GM10847 (cell line): ENCODE measurements at regions not wholly inside any gene's neighbourhood (a gene's known extent, or its start where the extent isn't known, plus 50 kb on each side); places are given as distances from the start of the nearest gene placed in this dataset.

Source experiments
- POLR2A ChIP-seq: IDR thresholded peaks from 2 replicates; pipeline ENCODE4 v1.6.1; 2011; ENCODE audit not compliant: insufficient read length; ENCODE audit errors: extremely low read depth

DNA sequence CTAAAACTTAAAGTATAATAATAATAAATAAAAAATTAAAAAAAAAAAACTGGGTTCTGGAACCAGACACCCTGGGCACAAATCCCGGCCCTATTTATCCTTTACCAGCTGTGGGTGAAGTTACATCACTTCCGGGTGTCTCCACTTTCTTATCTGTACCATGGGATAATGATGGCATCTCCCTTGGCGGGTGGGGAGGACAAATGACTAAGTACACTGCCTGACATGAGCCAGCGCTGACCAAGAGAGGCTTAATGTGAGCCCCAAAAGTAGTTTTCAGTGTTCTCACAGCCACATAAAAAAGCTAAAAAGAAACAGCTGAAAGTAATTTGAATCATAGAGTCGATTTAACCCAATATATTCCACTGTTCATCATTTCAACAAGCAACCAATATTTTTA lies 424.9 kb downstream of the SOX9 start:
- TF ChIP-seq POLR2A = no peak

DNA sequence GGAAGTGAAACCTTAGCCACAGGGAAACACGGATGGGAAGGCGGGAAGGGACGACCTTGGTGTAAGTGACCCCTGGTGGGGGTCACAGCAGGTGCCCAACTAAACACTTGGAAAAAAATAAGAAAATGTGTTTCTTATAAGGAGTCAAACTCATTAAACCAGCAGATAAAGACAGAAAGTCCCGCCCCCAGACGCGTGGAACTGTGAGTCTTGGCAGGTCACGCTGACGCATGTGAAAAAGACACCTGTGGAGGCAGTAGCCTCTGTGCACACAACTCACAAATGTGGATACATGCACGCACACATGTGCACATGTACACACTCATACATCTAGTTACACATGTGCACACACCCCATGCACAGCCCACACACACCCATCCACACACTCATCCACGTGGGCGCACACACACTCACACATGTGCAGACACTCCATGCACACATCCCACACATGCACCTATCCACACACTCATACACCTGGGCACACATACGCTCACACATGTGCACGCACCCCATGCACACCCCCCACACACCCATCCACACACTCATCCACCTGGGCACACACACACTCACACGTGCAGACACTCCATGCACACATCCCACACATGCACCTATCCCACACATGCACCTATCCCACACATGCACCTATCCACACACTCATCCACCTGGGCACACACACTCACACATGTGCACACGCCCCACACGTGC lies 432.4 kb downstream of the SOX9 start:
- TF ChIP-seq POLR2A = no peak

DNA sequence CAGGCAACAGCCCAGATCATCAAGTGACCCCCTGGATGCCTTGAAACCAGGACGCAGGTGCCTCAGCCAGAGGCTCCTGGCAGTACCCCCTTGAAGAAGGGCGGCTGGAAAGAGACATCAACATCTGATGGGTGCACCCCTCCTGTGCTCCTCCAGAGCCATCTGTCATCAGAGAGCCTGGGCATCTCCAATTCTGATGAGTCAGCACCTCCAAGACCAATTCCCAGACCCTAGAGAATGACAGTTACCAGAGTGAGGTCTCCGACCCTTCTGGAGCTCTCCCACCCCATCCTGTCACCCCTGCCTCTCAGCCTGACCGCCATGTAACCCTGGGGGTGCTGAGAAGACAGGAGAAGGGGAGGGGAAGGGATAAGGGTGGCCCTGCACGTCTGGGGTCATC lies 433.7 kb downstream of the SOX9 start:
- TF ChIP-seq POLR2A = no peak

DNA sequence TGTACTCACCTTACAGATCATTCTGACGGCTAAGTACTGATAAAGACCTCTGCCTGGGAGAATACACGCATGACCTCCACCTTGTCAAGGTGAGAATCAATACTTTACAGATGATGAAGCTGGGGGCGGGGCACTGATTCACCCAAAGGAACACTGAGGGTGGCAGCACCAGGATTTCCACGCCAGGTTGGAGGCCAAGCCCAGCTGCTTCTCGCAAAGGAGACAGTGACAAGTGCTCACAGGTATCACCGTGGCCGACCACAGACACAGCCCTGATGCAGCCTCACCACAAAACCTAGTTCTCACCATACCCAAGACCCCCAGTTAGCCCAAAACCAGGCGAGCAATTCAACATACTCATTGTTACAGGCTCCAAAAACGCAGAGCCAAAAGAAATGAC lies 434.2 kb downstream of the SOX9 start:
- no peak for TF ChIP-seq POLR2A

DNA sequence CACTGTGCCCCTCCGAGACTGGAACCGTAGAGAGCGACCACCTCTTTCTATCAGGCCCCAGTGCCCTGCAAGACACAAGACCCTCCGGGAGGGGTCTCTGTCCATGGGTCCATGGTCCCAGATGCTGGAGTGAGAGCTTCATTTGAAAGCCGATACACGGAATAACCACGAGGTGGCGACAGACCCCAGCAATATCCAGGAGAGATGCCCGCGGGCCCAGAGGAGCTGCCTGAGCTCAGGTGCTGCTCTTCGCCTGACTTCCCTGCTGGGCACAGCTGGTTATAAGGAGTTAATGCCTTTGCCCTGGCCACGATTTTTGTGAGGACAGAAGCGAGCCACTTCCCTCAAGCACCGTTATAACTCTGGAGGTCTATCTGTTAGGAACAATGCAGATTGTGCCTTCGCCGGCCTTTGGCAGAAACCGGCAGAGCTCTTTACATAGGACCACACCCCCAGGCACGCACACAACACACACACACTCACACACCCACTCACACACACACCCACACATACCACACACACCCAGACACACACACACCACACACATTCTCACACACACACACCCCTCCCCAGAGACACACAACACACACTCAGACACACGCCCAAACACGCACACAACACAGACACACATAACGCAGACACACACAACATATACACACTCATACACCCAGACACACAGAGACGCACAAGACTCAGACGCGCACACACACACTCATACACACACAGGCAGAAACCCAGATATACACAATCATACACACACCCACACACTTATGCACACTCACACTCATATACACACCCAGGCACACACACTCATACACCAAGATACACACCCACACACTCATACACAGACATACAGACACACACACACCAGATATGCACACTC lies 436.4 kb downstream of the SOX9 start:
- TF ChIP-seq POLR2A = no peak

DNA sequence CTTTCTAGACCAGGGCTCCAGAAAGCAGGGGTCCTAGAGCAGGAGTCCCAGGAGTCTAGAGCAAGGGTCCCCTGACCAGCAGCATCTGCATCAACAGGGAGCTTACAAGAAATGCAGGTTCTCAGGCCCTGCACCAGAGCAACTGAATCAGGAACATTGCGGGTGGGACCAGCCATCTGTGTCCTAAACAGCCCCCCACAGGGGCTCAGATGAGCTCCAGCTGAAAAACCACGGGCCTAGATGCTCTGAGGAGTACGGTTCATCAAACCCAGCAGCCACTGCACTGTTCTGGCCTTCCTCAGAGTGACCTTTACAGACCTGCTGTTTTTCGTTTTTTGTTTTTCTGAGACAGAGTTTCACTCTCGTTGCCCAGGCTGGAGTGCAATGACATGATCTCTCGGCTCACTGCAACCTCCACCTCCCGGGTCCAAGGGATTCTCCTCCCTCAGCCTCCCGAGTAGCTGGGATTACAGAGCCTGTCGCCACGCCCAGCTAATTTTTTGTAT lies 438.2 kb downstream of the SOX9 start:
- TF ChIP-seq POLR2A = no peak

DNA sequence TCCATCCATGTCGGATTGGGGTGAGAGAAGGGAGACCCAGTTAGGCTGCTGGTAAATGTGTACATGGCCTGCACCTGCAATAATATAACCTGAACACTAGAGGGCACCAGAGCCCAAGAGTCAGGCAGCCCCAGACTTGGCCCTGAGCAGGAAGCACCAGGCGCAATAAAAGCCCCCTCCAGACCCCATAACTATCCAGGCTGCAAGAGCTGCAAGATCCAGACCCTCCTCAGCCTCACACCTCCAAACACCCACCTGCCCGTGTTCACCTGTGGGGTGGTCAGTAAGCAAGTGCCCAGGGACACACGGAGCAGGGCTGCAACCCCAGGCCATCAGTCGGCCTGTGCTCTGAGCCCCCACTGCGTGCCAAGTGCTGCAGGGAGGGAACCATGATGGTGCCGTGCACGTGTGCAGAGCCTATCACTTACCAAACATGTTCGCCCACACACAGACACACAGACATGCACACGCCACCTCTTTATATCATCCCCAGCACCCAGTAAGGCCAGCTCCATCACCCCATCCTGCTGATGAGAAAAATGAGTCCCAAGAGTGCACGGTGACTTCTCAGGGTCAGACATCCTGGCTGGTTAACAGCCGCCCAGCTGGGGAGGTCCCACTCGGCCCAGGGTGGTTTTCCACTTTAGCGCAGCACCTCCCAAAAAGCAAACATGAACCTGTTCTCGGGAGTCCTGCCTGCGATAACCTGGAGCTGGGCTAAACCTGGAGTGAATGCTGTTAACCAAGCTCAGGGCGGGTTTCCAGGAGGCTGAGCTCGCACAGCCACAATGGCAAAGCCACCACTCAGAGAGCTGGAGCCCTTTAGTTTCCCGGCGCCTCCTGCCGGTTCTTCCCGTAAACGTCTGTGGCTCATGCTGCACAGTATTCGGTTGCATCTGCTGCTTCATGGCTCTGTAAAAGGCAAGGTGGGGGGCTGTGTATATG lies 439.8 kb downstream of the SOX9 start:
- TF ChIP-seq POLR2A = no peak

DNA sequence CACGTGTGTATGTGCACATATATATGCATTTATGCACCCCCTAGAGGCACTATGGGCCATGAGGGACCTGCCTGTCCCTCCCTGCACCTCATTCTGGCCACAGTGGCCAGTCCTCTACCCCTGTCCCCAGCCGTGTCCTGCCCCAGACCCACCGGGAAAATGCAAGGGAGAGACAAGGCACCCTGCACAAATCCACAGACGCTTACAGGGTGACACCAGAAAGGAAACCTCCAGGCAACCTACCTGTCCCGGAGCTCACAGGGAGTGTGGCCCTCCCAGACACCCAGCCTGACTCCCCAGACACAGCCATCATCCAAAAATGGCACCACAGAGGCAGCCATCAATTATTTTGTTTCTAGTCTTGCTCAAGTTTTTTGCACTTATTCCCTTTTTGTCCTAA lies 440.4 kb downstream of the SOX9 start:
- TF ChIP-seq POLR2A = no peak

DNA sequence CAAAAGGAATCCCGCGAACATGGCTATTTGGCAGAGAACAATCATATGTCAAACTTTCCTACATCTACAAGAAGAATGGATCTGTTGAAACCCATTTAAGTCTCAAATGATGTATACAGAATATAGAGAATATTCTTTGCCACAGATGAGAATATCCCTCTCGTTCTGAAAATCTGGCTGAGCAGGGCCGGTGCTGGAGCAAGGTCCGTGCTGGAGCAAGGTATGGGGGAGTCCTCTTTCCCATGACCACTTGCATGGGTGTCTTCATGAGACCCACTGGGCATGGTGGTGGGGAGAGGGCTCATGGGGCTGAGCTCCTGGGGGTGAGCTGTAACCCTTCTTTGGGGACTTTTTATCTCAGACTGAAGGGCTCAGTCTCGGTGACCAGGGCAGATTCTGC lies 440.9 kb downstream of the SOX9 start:
- TF ChIP-seq POLR2A = no peak

DNA sequence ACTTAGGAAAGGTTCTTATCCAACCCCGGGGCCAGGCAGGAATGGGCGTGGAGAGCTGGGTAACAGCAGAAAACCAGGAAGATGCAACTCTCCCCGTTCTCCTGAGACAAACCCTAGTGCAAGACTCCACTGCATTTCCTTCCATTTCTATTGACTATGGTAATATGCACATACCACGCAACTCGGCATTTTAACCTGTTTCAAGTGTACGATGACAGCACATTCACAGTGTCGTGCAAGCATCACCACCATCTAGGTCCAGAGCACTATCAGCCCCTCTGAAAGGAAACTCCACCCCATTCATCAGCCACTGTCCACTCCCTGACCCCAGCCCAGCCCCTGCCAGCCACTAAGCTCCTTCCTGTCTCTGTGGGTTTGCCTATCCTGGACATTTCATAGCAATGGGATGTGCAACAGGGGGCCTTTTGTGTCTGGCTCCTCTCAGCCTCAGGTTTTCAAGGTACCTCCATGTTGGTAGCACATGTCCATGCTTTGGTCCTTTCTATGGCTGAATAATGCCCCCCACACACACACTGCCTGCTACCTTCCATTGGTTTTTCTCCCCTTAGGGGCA lies 441.9 kb downstream of the SOX9 start:
- TF ChIP-seq POLR2A = no peak

DNA sequence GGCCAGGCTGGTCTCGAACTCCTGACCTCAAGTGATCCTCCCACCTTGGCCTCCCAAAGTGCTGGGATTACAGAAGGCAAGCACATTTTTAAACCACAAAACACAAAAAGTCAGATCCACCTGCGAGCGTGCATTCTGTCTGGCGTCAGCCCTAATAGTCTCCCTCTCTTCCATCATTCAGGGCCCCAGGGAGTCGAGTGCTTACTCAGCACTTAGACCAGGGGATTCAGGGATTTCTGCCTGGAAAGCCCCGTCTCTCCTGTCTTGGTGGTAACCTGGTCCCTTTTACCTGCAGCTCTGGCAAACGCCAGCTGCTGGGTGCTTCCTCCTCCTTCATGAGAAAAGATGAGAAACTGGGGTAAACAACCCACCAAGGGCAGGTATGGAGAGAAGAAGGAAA lies 443.1 kb downstream of the SOX9 start:
- TF ChIP-seq POLR2A = no peak

DNA sequence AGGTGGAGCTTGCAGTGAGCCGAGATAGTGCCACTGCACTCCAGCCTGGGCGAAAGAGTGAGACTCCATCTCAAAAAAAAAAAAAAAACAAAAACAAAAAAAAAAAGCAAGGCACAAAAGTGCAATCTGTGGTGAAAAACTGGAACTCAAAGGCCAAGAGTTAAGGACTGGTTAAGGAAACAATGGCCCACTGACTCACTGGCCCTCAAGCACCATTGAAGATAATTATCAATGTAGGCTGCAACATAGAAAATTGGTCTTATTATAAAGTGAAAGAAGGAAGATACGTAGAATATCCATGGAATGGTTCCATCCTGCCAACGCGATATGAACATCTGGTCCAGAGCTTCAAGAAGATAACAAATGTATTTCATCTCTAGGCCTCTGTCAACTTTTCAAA lies 444.2 kb downstream of the SOX9 start:
- TF ChIP-seq POLR2A = no peak

DNA sequence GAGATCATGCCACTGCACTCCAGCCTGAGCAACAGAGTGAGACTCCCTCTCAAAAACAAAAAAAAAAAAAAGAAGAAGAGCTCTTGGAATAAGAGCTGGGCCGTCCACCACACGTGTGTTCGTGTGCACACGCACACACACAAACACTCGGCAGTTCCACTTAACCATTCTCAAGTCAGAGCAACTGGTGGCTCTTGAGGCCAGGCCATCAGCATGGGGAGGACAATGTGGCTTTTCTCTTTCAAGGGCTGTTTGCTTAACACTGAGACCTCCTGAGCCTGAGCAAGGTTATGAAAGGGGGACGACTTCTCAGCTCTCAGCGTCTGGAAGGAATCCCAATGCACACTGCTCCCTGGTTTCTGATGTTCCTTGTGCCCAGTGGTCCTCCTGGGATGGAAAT lies 444.9 kb downstream of the SOX9 start:
- TF ChIP-seq POLR2A = no peak

DNA sequence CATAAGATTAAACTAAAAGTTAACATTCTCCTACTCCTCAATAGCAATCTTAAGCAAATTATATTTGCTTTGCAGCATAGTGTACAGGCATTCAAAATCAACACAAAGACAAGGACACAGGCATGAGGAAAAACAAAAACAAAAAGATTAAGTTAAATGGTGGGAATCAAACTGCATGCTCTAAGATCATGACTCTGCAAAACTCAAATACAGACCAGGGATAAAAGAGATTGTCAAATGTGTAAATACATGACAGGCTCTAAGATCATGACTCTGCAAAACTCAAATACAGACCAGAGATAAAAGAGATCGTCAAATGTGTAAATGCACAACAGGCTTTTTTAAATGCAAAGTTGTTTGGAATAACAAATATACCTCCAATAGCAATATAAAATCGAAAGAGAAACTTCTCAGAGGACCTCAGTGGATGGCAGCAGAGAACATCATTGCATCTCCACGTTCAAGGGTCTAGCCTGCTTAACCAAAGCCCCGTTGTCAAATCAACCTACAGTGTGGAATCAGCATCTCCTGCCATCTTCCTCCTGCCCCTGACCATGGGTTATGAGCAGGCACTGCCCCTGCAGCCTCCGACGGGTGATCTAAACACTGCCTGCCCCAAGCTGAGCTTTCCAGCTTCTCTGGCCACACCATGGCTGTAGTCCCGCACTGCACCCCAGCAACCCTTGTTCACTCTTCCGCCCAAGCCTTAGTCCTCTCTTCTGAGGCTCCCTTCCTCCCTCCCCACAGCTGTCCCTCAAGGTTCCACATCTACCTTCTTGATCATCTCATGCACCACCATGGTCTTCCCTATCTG lies 446.1 kb downstream of the SOX9 start:
- no peak for TF ChIP-seq POLR2A
